ENCODE measurements at regions not wholly inside any gene's neighbourhood (a gene's known extent, or its start where the extent isn't known, plus 50 kb on each side); places are given as distances from the start of the nearest gene placed in this dataset.

GRCh38 chr16:86243571-86244154 lies 266.7 kb upstream of the FOXF1 start:
- Histone ChIP-seq H3K9me3 (no peaks in the 10 kb centered on the region), H3K27me3 (replicated peaks; ENCODE audit: insufficient read depth) (peaks cover 3% of the 10 kb centered on the region), H3K4me3 (no peak overlapping the region), H3K4me1 (replicated peaks) (no peaks in the 10 kb centered on the region), H3K36me3 (no peaks in the 10 kb centered on the region), H3K27ac (no peak overlapping the region)
- DNase-seq (ENCODE audit: low spot score) = no peak
- intact Hi-C loops (cut with DNase I) = no loop called here
- TF ChIP-seq POLR2A (IDR thresholded peaks at IDR 0.05) (no peak), CTCF (IDR thresholded peaks at IDR 0.05) (no peak), POLR2AphosphoS5 (IDR thresholded peaks at IDR 0.05) (no peak)
- WGBS = 79% methylated on average over 15 of the region's 15 CpGs

GRCh38 chr16:86244158-86244557 lies 266.2 kb upstream of the FOXF1 start:
- no peak for DNase-seq (ENCODE audit: low spot score)
- no peak overlapping the region for H3K27ac ChIP-seq
- H3K27me3 ChIP-seq (replicated peaks; ENCODE audit: insufficient read depth) = peaks cover 3% of the 10 kb centered on the region
- intact Hi-C loops (cut with DNase I) = no loop called here
- 61% methylated on average over 9 of the region's 9 CpGs for WGBS
- H3K36me3 ChIP-seq = no peaks in the 10 kb centered on the region
- H3K9me3 ChIP-seq = no peaks in the 10 kb centered on the region
- no peak for TF ChIP-seq POLR2A (IDR thresholded peaks at IDR 0.05)
- TF ChIP-seq CTCF (IDR thresholded peaks at IDR 0.05) = no peak
- no peak for TF ChIP-seq POLR2AphosphoS5 (IDR thresholded peaks at IDR 0.05)
- H3K4me1 ChIP-seq (replicated peaks) = no peaks in the 10 kb centered on the region
- H3K4me3 ChIP-seq = no peak overlapping the region

- Histone ChIP-seq H3K27me3 (replicated peaks; ENCODE audit: insufficient read depth) (peaks cover 2% of the 10 kb centered on the region), H3K9me3 (no peaks in the 10 kb centered on the region), H3K27ac (no peak overlapping the region), H3K4me1 (replicated peaks) (no peaks in the 10 kb centered on the region), H3K36me3 (no peaks in the 10 kb centered on the region), H3K4me3 (no peak overlapping the region)
- no peak for DNase-seq (ENCODE audit: low spot score)
- no peak for TF ChIP-seq POLR2AphosphoS5 (IDR thresholded peaks at IDR 0.05)
- no peak for TF ChIP-seq CTCF (IDR thresholded peaks at IDR 0.05)
- TF ChIP-seq POLR2A (IDR thresholded peaks at IDR 0.05) = no peak
- intact Hi-C loops (cut with DNase I) = no loop called here
- 98% methylated on average over 3 of the region's 3 CpGs for WGBS
These were observed 265.4 kb upstream of the FOXF1 start for GRCh38 chr16:86244936-86245335.

- Histone ChIP-seq H3K36me3 (no peaks in the 10 kb centered on the region), H3K27ac (no peak overlapping the region), H3K27me3 (replicated peaks; ENCODE audit: insufficient read depth) (peaks cover 2% of the 10 kb centered on the region), H3K4me1 (replicated peaks) (no peaks in the 10 kb centered on the region), H3K4me3 (no peak overlapping the region), H3K9me3 (no peaks in the 10 kb centered on the region)
- TF ChIP-seq POLR2AphosphoS5 (IDR thresholded peaks at IDR 0.05) = no peak
- TF ChIP-seq CTCF (IDR thresholded peaks at IDR 0.05) = no peak
- no peak for DNase-seq (ENCODE audit: low spot score)
- 99% methylated on average over 5 of the region's 7 CpGs for WGBS
- intact Hi-C loops (cut with DNase I) = no loop called here
These were observed 265.0 kb upstream of the FOXF1 start for GRCh38 chr16:86245351-86245750.

GRCh38 chr16:86245895-86246294 lies 264.4 kb upstream of the FOXF1 start:
- intact Hi-C loops (cut with DNase I) = no loop called here
- no peak for DNase-seq (ENCODE audit: low spot score)

More at GRCh38 chr16:86245895-86246294, 264.4 kb upstream of the FOXF1 start:
- Histone ChIP-seq H3K4me3 (no peak overlapping the region), H3K9me3 (no peaks in the 10 kb centered on the region), H3K27ac (no peak overlapping the region), H3K36me3 (no peaks in the 10 kb centered on the region), H3K27me3 (replicated peaks; ENCODE audit: insufficient read depth) (peaks cover 2% of the 10 kb centered on the region), H3K4me1 (replicated peaks) (no peaks in the 10 kb centered on the region)
- WGBS = 86% methylated on average over 6 of the region's 6 CpGs
- TF ChIP-seq POLR2AphosphoS5 (IDR thresholded peaks at IDR 0.05) (no peak), CTCF (IDR thresholded peaks at IDR 0.05) (no peak), POLR2A (IDR thresholded peaks at IDR 0.05) (no peak)
